Gastrocnemius medialis (tissue), 4 donors: ENCODE measurements at regions not wholly inside any gene's neighbourhood (a gene's known extent, or its start where the extent isn't known, plus 50 kb on each side); places are given as distances from the start of the nearest gene placed in this dataset.

Experiments used
- ATAC-seq, 2 donors: fragments of 150-250 bp; one replicate each; pipeline ENCODE4 v1.9.1; 2016
- DNase-seq, 2 donors: peaks; one replicate each; pipeline ENCODE4 v3.0.0-alpha.2; 2019
- H3K27ac ChIP-seq, 4 donors: fragments of 200-600 bp; sonication (generic); 1 replicate in 1 of 4; 2 replicates in 3 of 4; pipeline ENCODE4 v1.5.1; 2016 to 2018; ENCODE audit warnings: mild to moderate bottlenecking in 2 of 4, moderate library complexity in 1 of 4
- H3K27me3 ChIP-seq, 3 donors: fragments of 200-600 bp; sonication (generic) in 2 of 3; 1 replicate in 1 of 3; 2 replicates in 2 of 3; pipeline versions ENCODE4 v1.5.1 to v1.6.0; 2016 to 2019; ENCODE audit warnings: mild to moderate bottlenecking in 1 of 3, moderate library complexity in 1 of 3
- H3K36me3 ChIP-seq, 2 donors: fragments of 200-600 bp; sonication (generic) in 1 of 2; one replicate each; pipeline ENCODE4 v1.5.1; 2017 to 2018
- H3K4me1 ChIP-seq, 2 donors: fragments of 200-600 bp; sonication (generic) in 1 of 2; one replicate each; pipeline ENCODE4 v1.5.1; 2016 to 2017; ENCODE audit warnings: mild to moderate bottlenecking in 2 of 2
- H3K4me3 ChIP-seq, 4 donors: fragments of 200-600 bp; sonication (generic) in 3 of 4; 1 replicate in 1 of 4; 2 replicates in 3 of 4; pipeline ENCODE4 v1.5.1; 2016 to 2019; ENCODE audit warnings: mild to moderate bottlenecking in 2 of 4
- H3K9me3 ChIP-seq, 3 donors: fragments of 200-600 bp; sonication (generic) in 2 of 3; 1 replicate in 1 of 3; 2 replicates in 2 of 3; pipeline ENCODE4 v1.5.1; 2016 to 2019
- POLR2A ChIP-seq, 2 donors: fragments of 450-650 bp; IDR thresholded peaks; one replicate each; pipeline ENCODE4 v1.6.1; 2017; ENCODE audit warnings: antibody characterized with exemption in 2 of 2, mild to moderate bottlenecking in 2 of 2, moderate library complexity in 2 of 2
- in situ Hi-C, 4 donors: fragments of 200-750 bp; cut with MboI; loops; one replicate each; pipeline versions ENCODE4 v1.15.0 to v1.8.0; 2017; ENCODE audit warnings: low sequenced_read_pairs in 4 of 4
- intact Hi-C: fragments of 100-400 bp; cut with DNase I; formaldehyde crosslinking; loops from one replicate; pipeline ENCODE4 v1.15.1; 2023; ENCODE audit warnings: low total_unique reads
- TF ChIP-seq, protein P1 (sequence below), 5 experiments: fragments of 450-650 bp in 3 of 5; fragments of 200-600 bp in 2 of 5; sonication (generic) in 2 of 5; IDR thresholded peaks in 4 of 5; conservative IDR thresholded peaks in 1 of 5; 1 replicate in 4 of 5; 2 replicates in 1 of 5; pipeline ENCODE4 v1.5.1; 2016 to 2019; ENCODE audit warnings: antibody characterized with exemption in 5 of 5, mild to moderate bottlenecking in 3 of 5, moderate library complexity in 3 of 5

DNA sequence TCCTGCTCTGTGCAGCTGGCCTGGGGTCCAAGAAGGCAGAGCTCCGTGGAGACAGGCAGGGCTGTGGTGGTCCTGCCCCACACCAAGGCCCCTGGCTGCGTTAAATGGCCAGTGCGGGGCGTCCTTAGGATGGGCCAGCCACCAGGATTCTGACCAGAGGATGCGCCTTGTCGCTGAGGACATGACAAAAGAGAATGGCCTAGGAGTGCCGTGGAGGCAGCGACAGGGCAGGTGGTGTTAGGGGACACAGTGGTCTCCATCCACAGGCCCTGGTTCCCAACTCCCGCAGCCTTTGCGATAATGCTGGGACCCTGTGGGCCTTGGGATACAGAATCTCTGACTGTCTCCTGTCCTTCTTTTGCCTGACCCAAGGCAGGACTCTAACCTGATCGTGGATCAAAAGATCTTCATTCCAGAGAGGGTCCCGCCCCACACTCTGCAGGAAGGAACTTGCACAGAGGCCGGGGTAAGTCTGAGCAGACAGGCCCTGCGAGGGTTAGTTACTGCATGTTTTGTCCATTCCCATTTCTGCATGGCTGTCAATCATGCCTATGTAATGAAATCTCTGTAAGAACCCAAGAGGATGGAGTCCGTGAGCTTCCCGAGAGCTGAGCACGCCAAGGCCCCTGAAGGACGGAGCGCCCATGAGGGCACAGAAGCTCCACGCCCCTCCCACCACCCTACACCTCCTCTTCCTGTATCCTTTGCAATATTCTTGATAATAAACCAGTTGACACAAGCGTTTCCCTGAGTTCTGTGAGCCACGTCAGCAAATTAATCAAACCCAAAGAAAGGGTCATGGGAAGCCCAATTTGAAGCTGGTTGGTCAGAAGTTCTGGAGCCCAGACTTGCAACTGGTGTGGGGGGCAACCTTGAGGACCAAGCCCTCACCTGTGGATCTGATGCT is 251.5 kb upstream of the SALL3 start:
- in situ Hi-C loops: no loop called here
- ATAC-seq: no peak

DNA sequence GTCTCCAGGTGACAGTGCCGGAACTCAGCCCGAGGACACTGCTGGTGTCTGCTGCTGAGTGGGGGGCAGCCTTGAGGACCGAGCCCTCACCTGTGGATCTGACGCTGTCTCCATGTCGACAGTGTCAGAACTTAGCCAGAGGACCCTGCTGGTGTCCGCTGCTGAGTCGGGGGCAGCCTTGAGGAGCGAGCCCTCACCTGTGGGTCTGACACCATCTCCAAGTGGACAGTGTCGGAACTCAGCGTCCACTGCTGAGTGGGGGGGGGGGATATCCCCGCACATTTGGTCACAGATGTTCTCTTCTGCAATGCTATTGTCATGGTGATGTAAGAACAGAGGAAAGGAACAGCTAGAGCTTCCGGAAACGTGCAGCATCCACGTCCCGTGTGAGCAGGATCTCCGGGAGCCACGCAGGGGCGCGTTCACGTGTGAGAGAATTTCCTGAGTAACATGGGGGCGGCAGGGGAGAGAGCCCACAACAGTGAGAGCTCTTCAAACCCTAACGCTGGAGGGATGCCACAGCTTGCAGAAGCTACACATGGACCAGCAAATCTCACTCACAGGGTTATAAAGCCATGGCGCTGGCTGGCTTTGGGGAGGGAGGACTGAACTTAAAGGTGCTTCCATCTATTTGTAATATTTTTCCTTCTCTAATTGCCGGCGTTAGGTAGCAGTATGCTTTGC is 250.7 kb upstream of the SALL3 start:
- in situ Hi-C loops: no loop called here
- H3K4me1 ChIP-seq: no peaks in the 10 kb centered on the region
- no peak for DNase-seq
- intact Hi-C loops: no loop called here
- H3K27ac ChIP-seq: no peak overlapping the region
- H3K4me3 ChIP-seq: no peak overlapping the region
- ATAC-seq: no peak
- TF ChIP-seq, protein P1, sequence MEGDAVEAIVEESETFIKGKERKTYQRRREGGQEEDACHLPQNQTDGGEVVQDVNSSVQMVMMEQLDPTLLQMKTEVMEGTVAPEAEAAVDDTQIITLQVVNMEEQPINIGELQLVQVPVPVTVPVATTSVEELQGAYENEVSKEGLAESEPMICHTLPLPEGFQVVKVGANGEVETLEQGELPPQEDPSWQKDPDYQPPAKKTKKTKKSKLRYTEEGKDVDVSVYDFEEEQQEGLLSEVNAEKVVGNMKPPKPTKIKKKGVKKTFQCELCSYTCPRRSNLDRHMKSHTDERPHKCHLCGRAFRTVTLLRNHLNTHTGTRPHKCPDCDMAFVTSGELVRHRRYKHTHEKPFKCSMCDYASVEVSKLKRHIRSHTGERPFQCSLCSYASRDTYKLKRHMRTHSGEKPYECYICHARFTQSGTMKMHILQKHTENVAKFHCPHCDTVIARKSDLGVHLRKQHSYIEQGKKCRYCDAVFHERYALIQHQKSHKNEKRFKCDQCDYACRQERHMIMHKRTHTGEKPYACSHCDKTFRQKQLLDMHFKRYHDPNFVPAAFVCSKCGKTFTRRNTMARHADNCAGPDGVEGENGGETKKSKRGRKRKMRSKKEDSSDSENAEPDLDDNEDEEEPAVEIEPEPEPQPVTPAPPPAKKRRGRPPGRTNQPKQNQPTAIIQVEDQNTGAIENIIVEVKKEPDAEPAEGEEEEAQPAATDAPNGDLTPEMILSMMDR (IDR thresholded peaks at IDR 0.05 in 4 of 5, conservative IDR thresholded peaks at IDR 0.05 in 1 of 5): no peak
- no peak for TF ChIP-seq POLR2A (IDR thresholded peaks at IDR 0.05)
- H3K27me3 ChIP-seq: peaks cover 0 to 2% (median 0%) of the 10 kb centered on the region in 3 donors
- H3K9me3 ChIP-seq: no peaks in the 10 kb centered on the region
- no peaks in the 10 kb centered on the region for H3K36me3 ChIP-seq

More for the DNA sequence above, 251.5 kb upstream of the SALL3 start:
- no peaks in the 10 kb centered on the region for H3K9me3 ChIP-seq
- H3K27ac ChIP-seq: no peak overlapping the region
- intact Hi-C loops: no loop called here
- H3K4me3 ChIP-seq: no peak overlapping the region
- H3K36me3 ChIP-seq: no peaks in the 10 kb centered on the region
- peaks cover 0 to 2% (median 2%) of the 10 kb centered on the region in 3 donors for H3K27me3 ChIP-seq
- DNase-seq: no peak
- no peaks in the 10 kb centered on the region for H3K4me1 ChIP-seq
- TF ChIP-seq, protein P1 (IDR thresholded peaks at IDR 0.05 in 4 of 5, conservative IDR thresholded peaks at IDR 0.05 in 1 of 5): no peak
- TF ChIP-seq POLR2A (IDR thresholded peaks at IDR 0.05): no peak

DNA sequence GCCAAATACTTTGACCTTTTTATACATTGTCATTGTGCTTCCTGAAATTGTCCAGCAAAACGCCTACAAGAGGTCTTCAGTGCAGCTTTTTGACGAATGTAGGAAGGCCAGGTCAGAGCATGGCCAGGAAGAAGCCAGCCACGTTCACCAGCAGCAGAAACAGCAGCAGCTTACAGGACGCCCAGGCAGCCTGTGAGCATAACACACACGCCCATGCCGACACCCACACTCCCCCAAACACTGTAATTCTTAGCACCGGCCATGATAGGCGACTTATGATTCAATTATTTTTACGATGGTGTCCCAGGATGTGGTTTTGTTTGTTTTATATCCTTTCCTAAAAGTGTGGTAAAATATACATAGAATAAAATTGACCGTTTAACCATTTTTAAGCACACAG is 249.1 kb upstream of the SALL3 start:
- intact Hi-C loops: no loop called here
- Histone ChIP-seq H3K4me1 (no peaks in the 10 kb centered on the region), H3K27ac (no peak overlapping the region), H3K4me3 (no peak overlapping the region), H3K27me3 (no peaks in the 10 kb centered on the region), H3K36me3 (no peaks in the 10 kb centered on the region), H3K9me3 (no peaks in the 10 kb centered on the region)
- no peak for TF ChIP-seq POLR2A (IDR thresholded peaks at IDR 0.05)
- TF ChIP-seq, protein P1 (IDR thresholded peaks at IDR 0.05 in 4 of 5, conservative IDR thresholded peaks at IDR 0.05 in 1 of 5): no peak
- in situ Hi-C loops: no loop called here
- no peak for DNase-seq
- no peak for ATAC-seq

DNA sequence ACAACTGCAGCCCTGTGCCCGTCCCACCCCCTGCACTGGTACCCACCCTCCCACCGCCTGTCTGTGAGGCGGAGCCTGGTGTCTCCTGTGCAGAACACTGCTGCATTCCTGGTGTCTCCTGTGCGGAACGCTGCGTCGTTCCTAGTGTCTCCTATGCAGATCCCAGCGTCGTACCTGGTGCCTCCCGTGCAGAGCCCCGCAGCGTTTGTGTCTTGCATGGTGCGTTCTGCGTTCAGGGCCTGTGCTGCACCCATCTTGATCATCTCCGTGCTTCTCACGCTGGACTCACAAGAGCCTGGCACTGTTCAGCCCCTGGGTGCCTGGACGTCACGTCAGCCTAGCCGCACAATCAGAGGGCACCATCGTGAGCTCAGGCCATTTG is 248.6 kb upstream of the SALL3 start:
- in situ Hi-C loops (no loop called here), intact Hi-C loops (no loop called here)
- no peaks in the 10 kb centered on the region for H3K4me1 ChIP-seq
- ATAC-seq (no peak), DNase-seq (no peak)
- no peaks in the 10 kb centered on the region for H3K9me3 ChIP-seq
- TF ChIP-seq, protein P1 (IDR thresholded peaks at IDR 0.05 in 4 of 5, conservative IDR thresholded peaks at IDR 0.05 in 1 of 5): no peak
- TF ChIP-seq POLR2A (IDR thresholded peaks at IDR 0.05): no peak
- H3K36me3 ChIP-seq: no peaks in the 10 kb centered on the region
- H3K27me3 ChIP-seq: no peaks in the 10 kb centered on the region
- H3K4me3 ChIP-seq: no peak overlapping the region
- no peak overlapping the region for H3K27ac ChIP-seq
